ENCODE measurements at regions not wholly inside any gene's neighbourhood (a gene's known extent, or its start where the extent isn't known, plus 50 kb on each side); places are given as distances from the start of the nearest gene placed in this dataset.

DNA sequence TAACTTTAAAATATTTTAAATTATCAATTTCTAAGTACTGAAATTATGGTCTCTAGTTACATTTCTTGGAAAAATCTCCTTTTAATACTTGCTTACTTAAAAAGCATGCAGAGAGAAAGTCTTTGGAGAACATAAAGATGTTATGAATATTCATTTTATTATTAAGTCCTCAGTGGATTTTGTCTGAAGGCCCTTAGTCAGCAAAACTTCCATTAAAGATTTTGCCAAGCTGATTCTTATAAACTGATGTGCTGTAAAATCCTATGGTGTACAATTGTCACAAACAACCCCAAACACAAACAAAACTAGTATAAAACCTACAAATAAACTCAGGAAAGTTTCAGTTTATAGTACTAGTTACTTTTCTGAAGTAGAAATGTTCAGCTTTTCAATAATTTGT lies 372.7 kb downstream of the MEI4 start:
- TF ChIP-seq, protein P1, sequence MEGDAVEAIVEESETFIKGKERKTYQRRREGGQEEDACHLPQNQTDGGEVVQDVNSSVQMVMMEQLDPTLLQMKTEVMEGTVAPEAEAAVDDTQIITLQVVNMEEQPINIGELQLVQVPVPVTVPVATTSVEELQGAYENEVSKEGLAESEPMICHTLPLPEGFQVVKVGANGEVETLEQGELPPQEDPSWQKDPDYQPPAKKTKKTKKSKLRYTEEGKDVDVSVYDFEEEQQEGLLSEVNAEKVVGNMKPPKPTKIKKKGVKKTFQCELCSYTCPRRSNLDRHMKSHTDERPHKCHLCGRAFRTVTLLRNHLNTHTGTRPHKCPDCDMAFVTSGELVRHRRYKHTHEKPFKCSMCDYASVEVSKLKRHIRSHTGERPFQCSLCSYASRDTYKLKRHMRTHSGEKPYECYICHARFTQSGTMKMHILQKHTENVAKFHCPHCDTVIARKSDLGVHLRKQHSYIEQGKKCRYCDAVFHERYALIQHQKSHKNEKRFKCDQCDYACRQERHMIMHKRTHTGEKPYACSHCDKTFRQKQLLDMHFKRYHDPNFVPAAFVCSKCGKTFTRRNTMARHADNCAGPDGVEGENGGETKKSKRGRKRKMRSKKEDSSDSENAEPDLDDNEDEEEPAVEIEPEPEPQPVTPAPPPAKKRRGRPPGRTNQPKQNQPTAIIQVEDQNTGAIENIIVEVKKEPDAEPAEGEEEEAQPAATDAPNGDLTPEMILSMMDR (conservative IDR thresholded peaks at IDR 0.05; ENCODE audit: low read depth, low read length) = no peak
- TF ChIP-seq EZH2 (IDR thresholded peaks at IDR 0.05; ENCODE audit: borderline replicate concordance, low read depth, low read length, poor library complexity, severe bottlenecking) = no peak
